VCaP (cell line): ENCODE measurements at regions not wholly inside any gene's neighbourhood (a gene's known extent, or its start where the extent isn't known, plus 50 kb on each side); places are given as distances from the start of the nearest gene placed in this dataset.

Experiments used
- H3K27ac ChIP-seq: fragments of 450-650 bp; 2 replicates; pipeline ENCODE4 v1.5.1; 2017
- CTCF ChIP-seq: fragments of 450-650 bp; conservative IDR thresholded peaks from 2 replicates; pipeline ENCODE4 v1.5.1; 2017; ENCODE audit warnings: mild to moderate bottlenecking, moderate library complexity

GRCh38 chr6:156309017-156309416 is 468.2 kb upstream of the ARID1B start:
- TF ChIP-seq CTCF = no peak
- no peak overlapping the region for H3K27ac ChIP-seq

GRCh38 chr6:156308604-156309003 is 468.6 kb upstream of the ARID1B start:
- no peak for TF ChIP-seq CTCF
- H3K27ac ChIP-seq = no peak overlapping the region

GRCh38 chr6:156306531-156306930 is 470.6 kb upstream of the ARID1B start:
- H3K27ac ChIP-seq = no peak overlapping the region
- TF ChIP-seq CTCF = no peak

- TF ChIP-seq CTCF = no peak
- H3K27ac ChIP-seq = no peak overlapping the region
Observed at GRCh38 chr6:156283091-156283490, 494.1 kb upstream of the ARID1B start.

- TF ChIP-seq CTCF = no peak
- no peak overlapping the region for H3K27ac ChIP-seq
Observed at GRCh38 chr6:156282087-156282486, 495.1 kb upstream of the ARID1B start.

GRCh38 chr6:156281266-156281665 is 495.9 kb upstream of the ARID1B start:
- no peak overlapping the region for H3K27ac ChIP-seq
- no peak for TF ChIP-seq CTCF

- TF ChIP-seq CTCF = no peak
- H3K27ac ChIP-seq = no peak overlapping the region
Observed at GRCh38 chr6:156280065-156280464, 497.1 kb upstream of the ARID1B start.
